ENCODE measurements at regions not wholly inside any gene's neighbourhood (a gene's known extent, or its start where the extent isn't known, plus 50 kb on each side); places are given as distances from the start of the nearest gene placed in this dataset.
A peak's percentile ranks its signal among the peaks of the same experiment; 100 is the strongest.

DNA sequence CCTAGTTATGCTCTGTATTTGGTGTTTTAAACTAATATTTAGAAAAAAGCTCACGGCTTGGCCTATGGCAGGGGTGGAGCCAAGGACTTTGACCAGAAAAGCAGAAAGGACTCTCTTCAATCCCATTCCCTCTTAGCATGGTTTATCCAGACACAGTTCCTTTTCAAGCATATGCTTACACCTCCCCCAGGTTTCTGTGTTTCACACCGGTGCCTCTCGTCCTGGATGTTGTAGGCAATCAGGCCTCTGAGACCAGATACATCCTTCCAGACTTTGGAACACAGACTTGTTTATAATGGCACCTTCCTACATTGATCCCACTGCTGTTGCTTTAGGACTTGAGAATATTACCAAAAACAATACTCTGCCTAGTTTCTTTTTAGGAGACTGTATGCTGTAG is 440.5 kb upstream of the ARPP21 start:
- in situ Hi-C loops (cut with HindIII; ENCODE audit: low sequenced_read_pairs) = no loop called here
- no peak overlapping the region for H3K4me3 ChIP-seq (ENCODE audit: low read depth, low read length)
- DNase-seq (ENCODE audit: low read depth, low spot score) = no peak
- TF ChIP-seq, protein P1, sequence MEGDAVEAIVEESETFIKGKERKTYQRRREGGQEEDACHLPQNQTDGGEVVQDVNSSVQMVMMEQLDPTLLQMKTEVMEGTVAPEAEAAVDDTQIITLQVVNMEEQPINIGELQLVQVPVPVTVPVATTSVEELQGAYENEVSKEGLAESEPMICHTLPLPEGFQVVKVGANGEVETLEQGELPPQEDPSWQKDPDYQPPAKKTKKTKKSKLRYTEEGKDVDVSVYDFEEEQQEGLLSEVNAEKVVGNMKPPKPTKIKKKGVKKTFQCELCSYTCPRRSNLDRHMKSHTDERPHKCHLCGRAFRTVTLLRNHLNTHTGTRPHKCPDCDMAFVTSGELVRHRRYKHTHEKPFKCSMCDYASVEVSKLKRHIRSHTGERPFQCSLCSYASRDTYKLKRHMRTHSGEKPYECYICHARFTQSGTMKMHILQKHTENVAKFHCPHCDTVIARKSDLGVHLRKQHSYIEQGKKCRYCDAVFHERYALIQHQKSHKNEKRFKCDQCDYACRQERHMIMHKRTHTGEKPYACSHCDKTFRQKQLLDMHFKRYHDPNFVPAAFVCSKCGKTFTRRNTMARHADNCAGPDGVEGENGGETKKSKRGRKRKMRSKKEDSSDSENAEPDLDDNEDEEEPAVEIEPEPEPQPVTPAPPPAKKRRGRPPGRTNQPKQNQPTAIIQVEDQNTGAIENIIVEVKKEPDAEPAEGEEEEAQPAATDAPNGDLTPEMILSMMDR (IDR thresholded peaks at IDR 0.05; ENCODE audit: low read depth, low read length) = no peak

DNA sequence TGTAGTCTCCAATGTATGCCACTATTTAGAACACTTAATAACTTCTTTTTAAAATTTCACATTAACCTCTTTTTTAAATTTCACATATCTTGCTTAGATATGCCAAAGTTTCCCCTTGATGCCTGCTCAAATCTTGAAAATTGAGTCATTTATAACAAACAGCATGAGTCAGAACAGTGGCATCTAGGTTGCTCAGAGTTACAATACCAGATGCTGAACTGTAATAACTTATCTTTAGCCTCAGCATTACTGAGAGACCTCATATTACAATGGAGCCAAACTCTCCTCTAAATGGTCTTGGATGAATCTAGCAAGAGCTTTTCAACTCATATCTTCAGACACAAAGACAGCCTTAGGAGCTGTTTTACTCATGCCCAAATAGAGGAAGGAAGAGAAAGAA is 439.3 kb upstream of the ARPP21 start:
- TF ChIP-seq, protein P1 (IDR thresholded peaks at IDR 0.05; ENCODE audit: low read depth, low read length) = no peak
- H3K4me3 ChIP-seq (ENCODE audit: low read depth, low read length) = no peak overlapping the region
- in situ Hi-C loops (cut with HindIII; ENCODE audit: low sequenced_read_pairs) = no loop called here
- peak; percentile 84 for DNase-seq (ENCODE audit: low read depth, low spot score)

DNA sequence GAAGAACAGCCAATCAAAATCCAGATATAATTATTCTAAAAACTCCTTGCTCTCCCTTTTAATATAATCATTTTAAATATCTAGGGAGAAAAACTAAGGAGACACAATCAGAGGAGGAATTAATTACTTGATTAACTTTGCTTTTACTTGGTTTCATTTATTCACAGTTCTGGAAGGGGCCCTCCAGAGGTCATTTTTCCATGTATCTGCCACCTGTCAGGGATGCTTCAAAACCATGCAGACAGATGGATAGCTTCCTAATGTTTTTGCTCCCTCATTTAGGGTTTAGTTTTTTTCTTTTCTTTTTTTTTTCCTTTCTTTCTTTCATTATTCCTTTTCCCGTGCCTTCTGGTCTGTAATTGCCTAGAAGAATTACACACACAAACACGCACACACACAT is 438.1 kb upstream of the ARPP21 start:
- TF ChIP-seq, protein P1 (IDR thresholded peaks at IDR 0.05; ENCODE audit: low read depth, low read length) = no peak
- no peak for DNase-seq (ENCODE audit: low read depth, low spot score)
- H3K4me3 ChIP-seq (ENCODE audit: low read depth, low read length) = no peak overlapping the region
- in situ Hi-C loops (cut with HindIII; ENCODE audit: low sequenced_read_pairs) = no loop called here

DNA sequence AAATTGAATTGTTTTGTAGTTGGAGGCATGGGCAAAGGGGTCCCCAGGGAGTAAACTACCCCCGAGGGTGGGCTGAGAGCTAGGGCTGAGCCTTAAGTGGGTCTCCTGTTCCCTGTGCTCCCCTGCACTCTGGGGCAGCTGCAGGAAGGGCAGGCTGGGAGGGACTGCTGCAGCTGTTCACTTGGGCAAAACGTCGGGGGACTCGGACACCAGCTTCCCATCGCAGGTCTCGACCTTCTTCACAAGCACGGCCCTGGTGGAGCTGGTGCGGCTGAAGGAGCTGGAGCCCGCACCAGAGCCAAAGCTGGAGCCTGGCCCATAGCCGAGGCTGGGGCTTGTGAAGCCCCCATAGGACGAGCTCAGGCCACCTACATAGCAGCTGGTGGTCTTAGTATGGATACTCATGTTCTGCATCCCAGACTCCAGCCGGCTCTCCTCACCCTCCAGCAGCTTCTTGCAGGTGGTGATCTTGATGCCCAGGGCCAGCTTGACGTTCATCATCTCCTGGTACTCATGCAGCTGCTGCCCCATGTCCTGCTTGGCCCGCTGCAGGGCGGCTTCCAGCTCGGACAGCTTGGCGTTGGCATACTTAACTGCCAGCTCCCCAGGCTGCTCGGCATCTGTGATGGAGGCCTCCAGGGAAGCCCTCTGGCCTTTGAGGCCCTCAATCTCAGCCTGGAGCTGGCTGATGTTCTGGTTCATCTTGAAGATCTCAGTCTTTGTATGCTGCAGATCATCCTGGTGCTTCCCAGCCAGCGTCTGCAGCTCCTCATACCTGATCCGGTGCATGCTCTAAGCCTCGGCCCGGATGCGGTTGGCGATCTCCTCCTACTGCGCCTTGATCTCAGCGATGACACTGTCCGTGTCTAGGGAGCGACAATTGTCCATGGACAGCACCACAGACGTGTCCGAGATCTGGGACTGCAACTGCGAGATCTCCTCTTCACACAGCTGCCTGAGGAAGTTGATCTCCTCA is 423.5 kb upstream of the ARPP21 start:
- DNase-seq (ENCODE audit: low read depth, low spot score) = no peak
- no peak overlapping the region for H3K4me3 ChIP-seq (ENCODE audit: low read depth, low read length)
- in situ Hi-C loops (cut with HindIII; ENCODE audit: low sequenced_read_pairs) = no loop called here
- TF ChIP-seq, protein P1 (IDR thresholded peaks at IDR 0.05; ENCODE audit: low read depth, low read length) = no peak

DNA sequence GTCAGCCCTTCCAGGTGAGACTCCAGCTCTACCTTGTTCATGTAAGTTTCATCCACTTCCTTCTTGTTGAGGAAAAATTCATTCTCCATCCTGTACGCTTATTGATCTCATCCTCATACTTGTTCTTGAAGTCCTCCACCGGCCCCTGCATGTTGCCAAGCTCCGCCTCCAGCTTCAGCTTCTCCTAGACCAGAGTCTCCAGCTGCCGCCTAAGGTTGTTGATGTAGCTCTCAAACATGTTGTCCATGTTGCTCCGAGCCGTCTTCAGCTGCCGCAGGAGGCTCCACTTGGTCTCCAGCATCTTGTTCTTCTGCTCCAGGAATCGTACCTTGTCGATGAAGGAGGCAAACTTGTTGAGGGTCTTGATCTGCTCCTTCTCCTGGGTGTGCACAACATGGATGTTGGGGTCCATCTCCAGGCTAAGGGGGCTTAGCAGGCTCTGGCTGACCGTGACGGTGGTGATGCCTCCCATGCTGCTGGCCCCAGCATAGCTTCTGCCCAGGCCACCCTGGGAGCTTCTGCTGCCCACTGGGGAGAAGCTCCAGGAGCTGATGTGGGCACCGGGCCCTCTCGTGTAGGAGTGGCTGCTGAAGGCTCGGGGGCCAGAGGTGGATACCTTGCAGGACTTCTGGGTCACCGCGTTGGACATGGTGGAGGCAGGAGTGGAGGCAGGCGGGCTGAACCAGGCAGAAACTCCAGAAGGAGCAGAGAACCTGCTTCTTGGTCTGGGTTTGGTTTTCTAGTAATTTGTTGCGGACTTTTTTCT is 422.6 kb upstream of the ARPP21 start:
- H3K4me3 ChIP-seq (ENCODE audit: low read depth, low read length) = no peak overlapping the region
- TF ChIP-seq, protein P1 (IDR thresholded peaks at IDR 0.05; ENCODE audit: low read depth, low read length) = no peak
- DNase-seq (ENCODE audit: low read depth, low spot score) = no peak
- in situ Hi-C loops (cut with HindIII; ENCODE audit: low sequenced_read_pairs) = no loop called here

DNA sequence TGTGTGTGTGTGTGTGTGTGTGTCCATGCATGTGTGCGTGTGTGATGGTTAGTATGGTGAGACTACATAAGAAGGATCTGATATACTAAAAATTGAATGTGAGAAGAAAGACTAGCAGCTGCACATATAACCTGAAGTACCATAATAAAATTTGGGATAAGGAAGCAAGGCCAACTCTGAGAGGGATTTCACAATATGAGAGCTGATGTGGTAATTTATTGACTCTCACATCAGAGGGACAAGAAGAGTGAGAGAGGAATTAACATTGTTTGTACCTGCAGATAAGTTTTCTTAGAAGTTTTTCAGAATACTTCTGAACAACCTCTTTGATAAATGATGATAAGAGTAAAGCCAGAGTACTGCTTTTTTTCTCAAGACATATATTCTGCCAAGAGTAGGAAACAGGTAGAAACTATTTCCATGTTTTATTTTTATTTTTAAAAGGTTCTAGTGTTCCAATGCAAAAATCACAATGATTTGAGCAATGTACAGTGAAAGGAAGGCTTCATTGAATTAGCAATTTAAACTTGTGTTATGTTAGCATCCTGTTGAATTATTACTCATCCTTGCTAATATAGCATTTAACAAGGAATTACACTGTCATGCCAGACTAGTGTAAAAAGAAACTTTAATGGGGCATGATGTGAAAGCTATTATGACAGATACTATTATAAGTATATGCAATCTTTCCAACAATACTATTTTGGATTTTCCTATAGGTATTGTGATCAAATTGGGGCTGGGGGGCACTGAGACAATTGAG is 415.5 kb upstream of the ARPP21 start:
- TF ChIP-seq, protein P1 (IDR thresholded peaks at IDR 0.05; ENCODE audit: low read depth, low read length) = no peak
- in situ Hi-C loops (cut with HindIII; ENCODE audit: low sequenced_read_pairs) = no loop called here
- no peak overlapping the region for H3K4me3 ChIP-seq (ENCODE audit: low read depth, low read length)
- no peak for DNase-seq (ENCODE audit: low read depth, low spot score)
